ENCODE measurements at regions not wholly inside any gene's neighbourhood (a gene's known extent, or its start where the extent isn't known, plus 50 kb on each side); places are given as distances from the start of the nearest gene placed in this dataset.
"Not testable (repeated sequence)": the region's sequence is repeated elsewhere in the genome, so short reads cannot be mapped to it uniquely, and the experiment has no call there.

GRCh38 chr7:53237344-53237913 is 202.0 kb downstream of the POM121L12 start:
- no peak overlapping the region for H3K27ac ChIP-seq
- no peak for DNase-seq (ENCODE audit: low read depth, low spot score)

GRCh38 chr7:53238021-53238605 is 202.7 kb downstream of the POM121L12 start:
- H3K27ac ChIP-seq = no peak overlapping the region
- no peak for DNase-seq (ENCODE audit: low read depth, low spot score)

GRCh38 chr7:53239151-53239550 is 203.7 kb downstream of the POM121L12 start:
- not testable (repeated sequence) for DNase-seq (ENCODE audit: low read depth, low spot score); H3K27ac ChIP-seq

- no peak overlapping the region for H3K27ac ChIP-seq
- no peak for DNase-seq (ENCODE audit: low read depth, low spot score)
Measured at GRCh38 chr7:53245721-53246120, 210.3 kb downstream of the POM121L12 start.

- H3K27ac ChIP-seq = no peak overlapping the region
- no peak for DNase-seq (ENCODE audit: low read depth, low spot score)
Measured at GRCh38 chr7:53246957-53247356, 211.5 kb downstream of the POM121L12 start.

- no peak for DNase-seq (ENCODE audit: low read depth, low spot score)
- no peak overlapping the region for H3K27ac ChIP-seq
Measured at GRCh38 chr7:53252539-53252938, 217.1 kb downstream of the POM121L12 start.

- no peak for DNase-seq (ENCODE audit: low read depth, low spot score)
- H3K27ac ChIP-seq = no peak overlapping the region
Measured at GRCh38 chr7:53272081-53272480, 236.6 kb downstream of the POM121L12 start.

GRCh38 chr7:53281312-53281711 is 245.9 kb downstream of the POM121L12 start:
- no peak overlapping the region for H3K27ac ChIP-seq
- DNase-seq (ENCODE audit: low read depth, low spot score) = no peak

- no peak overlapping the region for H3K27ac ChIP-seq
- DNase-seq (ENCODE audit: low read depth, low spot score) = no peak
Measured at GRCh38 chr7:53292341-53292740, 256.9 kb downstream of the POM121L12 start.

- H3K27ac ChIP-seq = no peak overlapping the region
- DNase-seq (ENCODE audit: low read depth, low spot score) = no peak
Measured at GRCh38 chr7:53302496-53303246, 267.2 kb downstream of the POM121L12 start.

- H3K27ac ChIP-seq = no peak overlapping the region
- no peak for DNase-seq (ENCODE audit: low read depth, low spot score)
Measured at GRCh38 chr7:53303781-53304180, 268.3 kb downstream of the POM121L12 start.

GRCh38 chr7:53306846-53307245 is 271.4 kb downstream of the POM121L12 start:
- H3K27ac ChIP-seq = no peak overlapping the region
- no peak for DNase-seq (ENCODE audit: low read depth, low spot score)

- no peak overlapping the region for H3K27ac ChIP-seq
- no peak for DNase-seq (ENCODE audit: low read depth, low spot score)
Measured at GRCh38 chr7:53311205-53311604, 275.8 kb downstream of the POM121L12 start.

GRCh38 chr7:53315981-53316380 is 280.5 kb downstream of the POM121L12 start:
- DNase-seq (ENCODE audit: low read depth, low spot score) = no peak
- H3K27ac ChIP-seq = no peak overlapping the region

GRCh38 chr7:53318566-53318965 is 283.1 kb downstream of the POM121L12 start:
- DNase-seq (ENCODE audit: low read depth, low spot score) = no peak
- H3K27ac ChIP-seq = no peak overlapping the region

GRCh38 chr7:53325061-53325460 is 289.6 kb downstream of the POM121L12 start:
- no peak overlapping the region for H3K27ac ChIP-seq
- no peak for DNase-seq (ENCODE audit: low read depth, low spot score)

- no peak overlapping the region for H3K27ac ChIP-seq
Measured at GRCh38 chr7:53326634-53327033, 291.2 kb downstream of the POM121L12 start.

GRCh38 chr7:53336105-53336668 is 300.8 kb downstream of the POM121L12 start:
- DNase-seq (ENCODE audit: low read depth, low spot score) = no peak

More at GRCh38 chr7:53326634-53327033, 291.2 kb downstream of the POM121L12 start:
- no peak for DNase-seq (ENCODE audit: low read depth, low spot score)

GRCh38 chr7:53340220-53340619 is 304.8 kb downstream of the POM121L12 start:
- DNase-seq (ENCODE audit: low read depth, low spot score) = no peak
- no peak overlapping the region for H3K27ac ChIP-seq

More at GRCh38 chr7:53336105-53336668, 300.8 kb downstream of the POM121L12 start:
- no peak overlapping the region for H3K27ac ChIP-seq

- H3K27ac ChIP-seq = no peak overlapping the region
- DNase-seq (ENCODE audit: low read depth, low spot score) = no peak
Measured at GRCh38 chr7:53350241-53350640, 314.8 kb downstream of the POM121L12 start.

- no peak for DNase-seq (ENCODE audit: low read depth, low spot score)
Measured at GRCh38 chr7:53351681-53352080, 316.2 kb downstream of the POM121L12 start.

More at GRCh38 chr7:53351681-53352080, 316.2 kb downstream of the POM121L12 start:
- H3K27ac ChIP-seq = no peak overlapping the region
